Type B pancreatic cell (in vitro differentiated cells): ENCODE measurements at regions not wholly inside any gene's neighbourhood (a gene's known extent, or its start where the extent isn't known, plus 50 kb on each side); places are given as distances from the start of the nearest gene placed in this dataset.

Source experiments
- DNase-seq: peaks from one replicate; pipeline ENCODE4 v3.0.0; 2021; ENCODE audit warnings: mixed read lengths; ENCODE audit not compliant: unreplicated experiment; ENCODE audit errors: extremely low spot score
- H3K27ac Mint-ChIP-seq: 2 replicates; pipeline ENCODE4 v1.8.0; 2021; ENCODE audit warnings: mild to moderate bottlenecking, mixed read lengths
- H3K27me3 Mint-ChIP-seq: 2 replicates; pipeline ENCODE4 v1.8.0; 2021; ENCODE audit warnings: mixed read lengths
- H3K36me3 Mint-ChIP-seq: 2 replicates; pipeline ENCODE4 v1.8.0; 2021; ENCODE audit warnings: mixed read lengths
- H3K4me1 Mint-ChIP-seq: one replicate; pipeline ENCODE4 v1.8.0; 2021; ENCODE audit warnings: mixed read lengths; ENCODE audit not compliant: unreplicated experiment
- H3K4me3 Mint-ChIP-seq: 2 replicates; pipeline ENCODE4 v1.8.0; 2021; ENCODE audit warnings: mild to moderate bottlenecking, mixed read lengths
- H3K9me3 Mint-ChIP-seq: 2 replicates; pipeline ENCODE4 v1.8.0; 2021; ENCODE audit warnings: mixed read lengths
- TF ChIP-seq, protein P1 (sequence below): fragments of 200-600 bp; sonication (generic); conservative IDR thresholded peaks from 2 replicates; pipeline ENCODE4 v1.5.0; 2021; ENCODE audit warnings: antibody characterized with exemption, mild to moderate bottlenecking

DNA sequence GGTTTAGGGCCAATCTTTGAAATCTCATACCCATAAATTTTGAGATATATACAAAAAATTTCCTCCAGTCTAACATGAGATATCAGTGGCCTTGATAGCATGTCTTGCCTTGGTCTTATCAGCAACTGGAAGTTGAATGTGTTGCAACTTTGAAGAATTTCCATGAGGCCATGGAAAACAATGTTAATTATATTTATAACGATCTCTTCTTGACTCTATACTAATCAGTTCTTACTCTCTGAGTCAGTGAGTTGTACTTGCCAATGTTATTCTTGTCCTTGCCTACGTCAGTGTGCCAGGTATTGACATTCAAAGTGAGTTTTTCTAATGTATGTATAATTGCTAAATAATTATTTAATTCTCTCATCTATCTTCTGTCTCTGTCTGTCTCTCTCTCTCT, 535.1 kb downstream of the KCNA4 start:
- no peak for DNase-seq
- Mint-ChIP-seq H3K4me1 (no peaks in the 10 kb centered on the region), H3K9me3 (no peaks in the 10 kb centered on the region), H3K27ac (no peak overlapping the region), H3K36me3 (no peaks in the 10 kb centered on the region), H3K27me3 (no peaks in the 10 kb centered on the region), H3K4me3 (no peak overlapping the region)
- TF ChIP-seq, protein P1, sequence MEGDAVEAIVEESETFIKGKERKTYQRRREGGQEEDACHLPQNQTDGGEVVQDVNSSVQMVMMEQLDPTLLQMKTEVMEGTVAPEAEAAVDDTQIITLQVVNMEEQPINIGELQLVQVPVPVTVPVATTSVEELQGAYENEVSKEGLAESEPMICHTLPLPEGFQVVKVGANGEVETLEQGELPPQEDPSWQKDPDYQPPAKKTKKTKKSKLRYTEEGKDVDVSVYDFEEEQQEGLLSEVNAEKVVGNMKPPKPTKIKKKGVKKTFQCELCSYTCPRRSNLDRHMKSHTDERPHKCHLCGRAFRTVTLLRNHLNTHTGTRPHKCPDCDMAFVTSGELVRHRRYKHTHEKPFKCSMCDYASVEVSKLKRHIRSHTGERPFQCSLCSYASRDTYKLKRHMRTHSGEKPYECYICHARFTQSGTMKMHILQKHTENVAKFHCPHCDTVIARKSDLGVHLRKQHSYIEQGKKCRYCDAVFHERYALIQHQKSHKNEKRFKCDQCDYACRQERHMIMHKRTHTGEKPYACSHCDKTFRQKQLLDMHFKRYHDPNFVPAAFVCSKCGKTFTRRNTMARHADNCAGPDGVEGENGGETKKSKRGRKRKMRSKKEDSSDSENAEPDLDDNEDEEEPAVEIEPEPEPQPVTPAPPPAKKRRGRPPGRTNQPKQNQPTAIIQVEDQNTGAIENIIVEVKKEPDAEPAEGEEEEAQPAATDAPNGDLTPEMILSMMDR: no peak

DNA sequence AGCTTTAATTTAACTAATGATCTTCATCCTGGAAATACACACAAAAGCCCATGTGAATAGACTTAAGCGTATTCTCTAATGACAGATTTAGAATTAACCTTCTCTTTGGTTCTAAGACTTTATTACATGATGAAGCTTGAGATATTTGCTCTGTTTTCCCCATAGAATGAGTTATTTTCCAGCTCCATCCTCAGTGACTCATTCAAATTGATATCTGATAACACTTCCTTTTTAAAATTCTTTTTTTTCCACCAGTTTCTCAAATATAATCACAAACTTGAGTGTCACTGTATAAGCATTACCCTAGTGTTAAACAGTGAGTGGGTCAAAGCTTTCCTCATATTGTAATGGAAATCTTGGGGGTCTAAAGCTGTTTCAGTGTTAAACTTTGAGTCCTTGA, 535.8 kb downstream of the KCNA4 start:
- DNase-seq: no peak
- Mint-ChIP-seq H3K9me3 (no peaks in the 10 kb centered on the region), H3K27ac (no peak overlapping the region), H3K4me1 (no peaks in the 10 kb centered on the region), H3K4me3 (no peak overlapping the region), H3K36me3 (no peaks in the 10 kb centered on the region), H3K27me3 (no peaks in the 10 kb centered on the region)
- TF ChIP-seq, protein P1: no peak

DNA sequence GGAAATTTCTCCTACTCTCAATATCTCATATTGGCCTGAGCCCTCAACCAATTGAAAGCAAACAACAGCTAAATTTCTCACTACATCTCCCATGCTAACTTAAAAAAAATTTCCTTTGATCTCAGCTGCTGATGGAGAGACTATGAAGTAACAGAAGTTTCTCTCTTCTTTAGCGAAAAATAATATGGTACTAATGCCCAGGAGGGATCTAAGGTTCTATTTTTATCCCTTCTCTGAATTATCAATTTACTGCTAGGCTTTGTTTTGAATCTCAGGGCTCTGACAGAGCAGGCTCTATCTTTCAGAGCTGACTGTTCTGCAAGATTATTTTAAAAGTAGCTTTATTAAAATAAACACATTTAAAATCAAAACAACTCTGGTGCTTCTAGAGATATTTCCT, 558.6 kb downstream of the KCNA4 start:
- H3K27ac Mint-ChIP-seq: no peak overlapping the region
- H3K4me3 Mint-ChIP-seq: no peak overlapping the region
- no peaks in the 10 kb centered on the region for H3K27me3 Mint-ChIP-seq
- H3K4me1 Mint-ChIP-seq: peaks cover 12% of the 10 kb centered on the region
- no peaks in the 10 kb centered on the region for H3K36me3 Mint-ChIP-seq
- no peak for DNase-seq
- TF ChIP-seq, protein P1: no peak
- peaks cover 4% of the 10 kb centered on the region for H3K9me3 Mint-ChIP-seq

DNA sequence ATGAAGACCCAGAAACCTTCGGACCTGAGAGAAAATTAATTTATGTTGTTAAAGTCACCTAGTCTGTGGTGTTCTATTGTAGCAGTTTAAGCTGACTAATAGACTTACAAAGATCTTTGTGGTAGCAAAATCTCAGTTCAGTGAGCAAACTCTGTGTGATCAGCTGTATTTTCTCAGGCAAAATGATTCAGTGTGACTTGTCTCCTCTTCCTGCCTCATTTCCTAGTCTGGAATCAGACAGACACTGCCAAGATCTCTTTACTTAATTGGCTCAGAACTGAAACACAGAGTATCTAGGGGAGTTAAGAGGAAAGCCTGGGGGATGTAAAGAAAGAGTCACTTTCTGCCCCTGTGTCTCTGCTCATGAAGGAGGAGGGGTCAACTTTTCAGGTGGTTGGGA, 564.7 kb downstream of the KCNA4 start:
- H3K9me3 Mint-ChIP-seq: peaks cover 4% of the 10 kb centered on the region
- no peak for DNase-seq
- TF ChIP-seq, protein P1: no peak

DNA sequence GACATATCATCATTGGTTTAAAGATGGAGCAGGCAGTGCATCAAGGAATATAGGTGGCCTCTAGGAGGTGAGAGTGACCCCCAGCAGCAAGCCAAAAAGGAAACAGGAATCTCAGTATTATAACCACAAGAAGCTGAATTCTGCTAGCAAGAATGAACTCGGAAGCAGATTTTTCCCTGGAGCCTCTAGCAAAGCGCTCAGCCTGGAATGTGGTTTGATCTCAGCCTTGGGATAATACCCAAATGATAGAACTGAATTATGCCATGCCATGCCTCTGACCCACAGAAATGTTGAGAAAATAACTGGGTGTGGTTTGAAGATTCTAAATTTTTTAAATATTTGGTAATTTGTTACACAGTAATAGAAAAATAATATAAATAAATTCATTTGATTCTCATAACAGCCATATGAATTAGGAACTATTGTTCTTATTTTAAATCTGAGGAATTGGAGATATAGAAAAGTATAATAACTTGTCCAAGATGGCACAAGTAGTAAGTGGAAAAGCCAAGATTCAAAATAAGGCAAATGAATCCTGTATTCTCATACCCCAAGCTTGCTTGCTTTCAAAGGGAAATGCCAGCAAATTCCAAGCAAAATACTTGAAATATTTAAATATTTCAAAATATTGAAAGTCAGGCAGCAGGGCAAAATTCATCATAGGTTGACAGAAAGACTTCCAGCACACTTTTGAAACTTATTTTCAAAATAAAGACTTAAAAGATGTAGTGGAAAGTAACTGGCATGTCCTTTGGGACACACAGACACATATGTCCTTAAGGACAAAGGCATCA, 567.4 kb downstream of the KCNA4 start:
- Mint-ChIP-seq H3K4me3 (no peak overlapping the region), H3K4me1 (peaks cover 11% of the 10 kb centered on the region), H3K36me3 (no peaks in the 10 kb centered on the region), H3K27ac (no peak overlapping the region), H3K9me3 (no peaks in the 10 kb centered on the region), H3K27me3 (no peaks in the 10 kb centered on the region)
- no peak for DNase-seq
- TF ChIP-seq, protein P1: no peak

More for the DNA sequence above, 564.7 kb downstream of the KCNA4 start:
- H3K4me3 Mint-ChIP-seq: no peak overlapping the region
- H3K27me3 Mint-ChIP-seq: no peaks in the 10 kb centered on the region
- no peak overlapping the region for H3K27ac Mint-ChIP-seq
- no peaks in the 10 kb centered on the region for H3K36me3 Mint-ChIP-seq
- peaks cover 11% of the 10 kb centered on the region for H3K4me1 Mint-ChIP-seq
